Karpas-422 (cell line): ENCODE measurements at regions not wholly inside any gene's neighbourhood (a gene's known extent, or its start where the extent isn't known, plus 50 kb on each side); places are given as distances from the start of the nearest gene placed in this dataset.
"Not testable (repeated sequence)": the region's sequence is repeated elsewhere in the genome, so short reads cannot be mapped to it uniquely, and the experiment has no call there.

Source experiments
- DNase-seq: peaks from one replicate; pipeline ENCODE4 v3.0.0-alpha.2; 2015
- H2AFZ ChIP-seq: fragments of 200-600 bp; sonication (generic); 2 replicates; pipeline ENCODE4 v1.6.1; 2014; ENCODE audit warnings: antibody characterized with exemption, low read length, mixed read lengths
- H3K27ac ChIP-seq: fragments of 200-600 bp; sonication (generic); 2 replicates; pipeline ENCODE4 v1.5.1; 2014; ENCODE audit warnings: mild to moderate bottlenecking, low read length, moderate library complexity
- H3K27me3 ChIP-seq: fragments of 200-600 bp; sonication (generic); 2 replicates; pipeline ENCODE4 v1.6.1; 2014; ENCODE audit warnings: low read length, mixed read lengths
- H3K36me3 ChIP-seq: fragments of 200-600 bp; sonication (generic); 2 replicates; pipeline ENCODE4 v1.6.1; 2014; ENCODE audit warnings: low read length, mixed read lengths; ENCODE audit not compliant: insufficient read depth
- H3K4me1 ChIP-seq: fragments of 200-600 bp; sonication (generic); 2 replicates; pipeline ENCODE4 v1.6.1; 2014; ENCODE audit warnings: mild to moderate bottlenecking, low read length, mixed read lengths
- H3K4me2 ChIP-seq: fragments of 200-600 bp; sonication (generic); 2 replicates; pipeline ENCODE4 v1.6.1; 2014; ENCODE audit warnings: low read length, low read depth, mild to moderate bottlenecking; ENCODE audit not compliant: poor library complexity, severe bottlenecking
- H3K4me3 ChIP-seq: fragments of 200-600 bp; sonication (generic); 2 replicates; pipeline ENCODE4 v1.5.1; 2014; ENCODE audit warnings: mild to moderate bottlenecking, antibody characterized with exemption, low read length, mixed read lengths
- H3K79me2 ChIP-seq: fragments of 200-600 bp; sonication (generic); 2 replicates; pipeline ENCODE4 v1.6.1; 2014; ENCODE audit warnings: mild to moderate bottlenecking, low read length, mixed read lengths
- H3K9ac ChIP-seq: fragments of 200-600 bp; sonication (generic); 2 replicates; pipeline ENCODE4 v1.6.0; 2014; ENCODE audit warnings: low read length
- H3K9me2 ChIP-seq: fragments of 200-600 bp; sonication (generic), shearing (Covaris generic); replicated peaks from 2 replicates; pipeline ENCODE4 v1.6.0; 2014; ENCODE audit warnings: mild to moderate bottlenecking, low read length, moderate library complexity; ENCODE audit not compliant: insufficient read depth
- H3K9me3 ChIP-seq: fragments of 300-700, 200-600 bp; sonication (generic); 2 replicates; pipeline ENCODE4 v1.6.1; 2014; ENCODE audit warnings: low read length, mixed read lengths
- H4K20me1 ChIP-seq: fragments of 200-600 bp; sonication (generic); 2 replicates; pipeline ENCODE4 v1.6.1; 2014; ENCODE audit warnings: mild to moderate bottlenecking, antibody characterized with exemption, low read length, low read depth; ENCODE audit not compliant: insufficient read depth

GRCh38 chr6:169973588-169974467 lies 222.4 kb downstream of the ERMARD start:
- not testable (repeated sequence) for H2AFZ ChIP-seq, H3K27ac ChIP-seq, H3K9me3 ChIP-seq, H3K36me3 ChIP-seq, H3K9ac ChIP-seq, H3K79me2 ChIP-seq, H4K20me1 ChIP-seq, H3K4me1 ChIP-seq, H3K9me2 ChIP-seq, DNase-seq, H3K4me3 ChIP-seq, H3K27me3 ChIP-seq, H3K4me2 ChIP-seq

- Histone ChIP-seq H3K4me3 (no peak overlapping the region), H3K36me3 (no peaks in the 10 kb centered on the region), H3K9me2 (no peaks in the 10 kb centered on the region), H3K79me2 (no peaks in the 10 kb centered on the region), H3K27me3 (no peaks in the 10 kb centered on the region), H3K9ac (no peak overlapping the region), H3K9me3 (no peaks in the 10 kb centered on the region), H2AFZ (no peak overlapping the region), H4K20me1 (no peaks in the 10 kb centered on the region), H3K4me2 (no peak overlapping the region), H3K4me1 (no peaks in the 10 kb centered on the region), H3K27ac (no peak overlapping the region)
- no peak for DNase-seq
Measured at GRCh38 chr6:169972736-169973135, 221.3 kb downstream of the ERMARD start.

GRCh38 chr6:169972101-169972651 lies 220.8 kb downstream of the ERMARD start:
- Histone ChIP-seq H3K27ac (no peak overlapping the region), H3K4me2 (no peak overlapping the region), H3K27me3 (no peaks in the 10 kb centered on the region), H4K20me1 (no peaks in the 10 kb centered on the region), H3K9me3 (no peaks in the 10 kb centered on the region), H3K79me2 (no peaks in the 10 kb centered on the region), H3K4me1 (no peaks in the 10 kb centered on the region), H3K4me3 (no peak overlapping the region), H2AFZ (no peak overlapping the region), H3K9me2 (no peaks in the 10 kb centered on the region), H3K36me3 (no peaks in the 10 kb centered on the region), H3K9ac (no peak overlapping the region)
- no peak for DNase-seq

- DNase-seq: no peak
- H3K4me2 ChIP-seq: no peak overlapping the region
- H3K4me3 ChIP-seq: no peak overlapping the region
- H3K36me3 ChIP-seq: no peaks in the 10 kb centered on the region
- H3K4me1 ChIP-seq: peaks cover 2% of the 10 kb centered on the region; the same call in 1 of the 2 replicates
- H3K9me2 ChIP-seq: no peaks in the 10 kb centered on the region
- no peaks in the 10 kb centered on the region for H4K20me1 ChIP-seq
- no peaks in the 10 kb centered on the region for H3K9me3 ChIP-seq
- no peaks in the 10 kb centered on the region for H3K27me3 ChIP-seq
- H2AFZ ChIP-seq: no peak overlapping the region
- no peaks in the 10 kb centered on the region for H3K79me2 ChIP-seq
- no peak overlapping the region for H3K9ac ChIP-seq
- no peak overlapping the region for H3K27ac ChIP-seq
Measured at GRCh38 chr6:169971081-169971861, 219.8 kb downstream of the ERMARD start.

- Histone ChIP-seq H3K9ac (no peak overlapping the region), H3K79me2 (no peaks in the 10 kb centered on the region), H3K9me3 (no peaks in the 10 kb centered on the region), H3K36me3 (no peaks in the 10 kb centered on the region), H3K4me2 (no peak overlapping the region), H4K20me1 (no peaks in the 10 kb centered on the region), H3K27me3 (no peaks in the 10 kb centered on the region), H2AFZ (no peak overlapping the region), H3K4me1 (peaks cover 2% of the 10 kb centered on the region; the same call in 1 of the 2 replicates), H3K9me2 (no peaks in the 10 kb centered on the region), H3K27ac (no peak overlapping the region), H3K4me3 (no peak overlapping the region)
- no peak for DNase-seq
Measured at GRCh38 chr6:169970306-169970988, 219.0 kb downstream of the ERMARD start.

GRCh38 chr6:169969372-169970099 lies 218.1 kb downstream of the ERMARD start:
- Histone ChIP-seq H2AFZ (no peak overlapping the region), H3K9me2 (no peaks in the 10 kb centered on the region), H4K20me1 (no peaks in the 10 kb centered on the region), H3K27me3 (no peaks in the 10 kb centered on the region), H3K4me3 (no peak overlapping the region), H3K4me2 (no peak overlapping the region), H3K27ac (no peak overlapping the region), H3K9me3 (no peaks in the 10 kb centered on the region), H3K4me1 (peaks cover 2% of the 10 kb centered on the region; the same call in 1 of the 2 replicates), H3K9ac (no peak overlapping the region), H3K36me3 (no peaks in the 10 kb centered on the region), H3K79me2 (no peaks in the 10 kb centered on the region)
- no peak for DNase-seq

GRCh38 chr6:169968541-169969270 lies 217.3 kb downstream of the ERMARD start:
- Histone ChIP-seq H3K9me3 (no peaks in the 10 kb centered on the region), H3K4me3 (no peak overlapping the region), H3K4me1 (peaks cover 2% of the 10 kb centered on the region; the same call in 1 of the 2 replicates), H4K20me1 (no peaks in the 10 kb centered on the region), H2AFZ (no peak overlapping the region), H3K9ac (no peak overlapping the region), H3K27me3 (no peaks in the 10 kb centered on the region), H3K36me3 (no peaks in the 10 kb centered on the region), H3K9me2 (no peaks in the 10 kb centered on the region), H3K27ac (no peak overlapping the region), H3K79me2 (no peaks in the 10 kb centered on the region), H3K4me2 (no peak overlapping the region)
- DNase-seq: no peak
